ENCODE measurements at regions not wholly inside any gene's neighbourhood (a gene's known extent, or its start where the extent isn't known, plus 50 kb on each side); places are given as distances from the start of the nearest gene placed in this dataset.

DNA sequence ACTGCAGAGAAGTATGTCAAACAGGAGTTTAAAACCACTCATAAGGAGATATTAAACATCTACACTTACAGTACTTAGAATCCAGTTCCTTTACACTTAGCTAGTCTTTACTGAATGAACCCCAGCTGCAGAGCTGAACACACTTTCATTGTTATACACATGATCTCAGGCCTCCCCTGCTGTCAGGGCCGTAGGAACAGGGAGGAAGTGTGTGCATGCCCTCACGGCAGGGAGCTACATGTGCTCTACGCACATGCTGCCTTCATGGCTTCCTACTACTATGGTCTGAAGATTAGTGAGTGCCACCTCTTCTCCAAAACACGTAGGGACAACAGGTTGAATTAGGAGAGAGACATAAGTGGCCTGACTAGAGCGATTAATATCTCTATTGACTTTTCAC is 191.5 kb downstream of the SIPA1L2 start:
- 85% methylated on average over 5 of the region's 5 CpGs for WGBS
- Histone ChIP-seq H3K4me3 (no peak overlapping the region), H3K27ac (no peak overlapping the region), H3K27me3 (no peaks in the 10 kb centered on the region), H3K4me1 (peaks cover 6% of the 10 kb centered on the region), H3K36me3 (peaks cover 49% of the 10 kb centered on the region), H3K9me3 (no peaks in the 10 kb centered on the region)
- TF ChIP-seq EP300 (IDR thresholded peaks at IDR 0.05) (no peak), POLR2AphosphoS5 (IDR thresholded peaks at IDR 0.05) (no peak), POLR2A (IDR thresholded peaks at IDR 0.05) (no peak)
- TF ChIP-seq, protein P1, sequence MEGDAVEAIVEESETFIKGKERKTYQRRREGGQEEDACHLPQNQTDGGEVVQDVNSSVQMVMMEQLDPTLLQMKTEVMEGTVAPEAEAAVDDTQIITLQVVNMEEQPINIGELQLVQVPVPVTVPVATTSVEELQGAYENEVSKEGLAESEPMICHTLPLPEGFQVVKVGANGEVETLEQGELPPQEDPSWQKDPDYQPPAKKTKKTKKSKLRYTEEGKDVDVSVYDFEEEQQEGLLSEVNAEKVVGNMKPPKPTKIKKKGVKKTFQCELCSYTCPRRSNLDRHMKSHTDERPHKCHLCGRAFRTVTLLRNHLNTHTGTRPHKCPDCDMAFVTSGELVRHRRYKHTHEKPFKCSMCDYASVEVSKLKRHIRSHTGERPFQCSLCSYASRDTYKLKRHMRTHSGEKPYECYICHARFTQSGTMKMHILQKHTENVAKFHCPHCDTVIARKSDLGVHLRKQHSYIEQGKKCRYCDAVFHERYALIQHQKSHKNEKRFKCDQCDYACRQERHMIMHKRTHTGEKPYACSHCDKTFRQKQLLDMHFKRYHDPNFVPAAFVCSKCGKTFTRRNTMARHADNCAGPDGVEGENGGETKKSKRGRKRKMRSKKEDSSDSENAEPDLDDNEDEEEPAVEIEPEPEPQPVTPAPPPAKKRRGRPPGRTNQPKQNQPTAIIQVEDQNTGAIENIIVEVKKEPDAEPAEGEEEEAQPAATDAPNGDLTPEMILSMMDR (IDR thresholded peaks at IDR 0.05), result no peak
- no peak for DNase-seq (ENCODE audit: low spot score in 2 of 2)

DNA sequence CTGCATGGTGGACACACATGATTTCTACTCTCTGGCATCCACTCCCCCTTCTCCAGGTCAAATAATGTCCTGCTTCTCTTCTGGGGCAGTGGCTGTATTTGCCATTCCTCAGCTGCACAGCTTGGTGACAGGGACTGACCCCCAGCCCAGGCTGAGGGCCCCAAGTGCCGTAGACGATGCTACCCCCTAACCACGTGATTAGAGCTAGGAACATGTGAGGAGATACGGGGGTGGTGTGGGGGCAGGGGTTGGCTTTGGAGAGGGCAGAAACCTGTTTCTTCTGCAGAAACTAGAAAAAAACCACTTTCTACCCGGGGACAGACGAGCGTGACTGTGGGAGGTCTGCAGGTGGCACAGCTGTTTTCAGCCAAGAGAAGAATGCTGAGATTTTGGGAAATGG is 192.4 kb downstream of the SIPA1L2 start:
- Histone ChIP-seq H3K9me3 (no peaks in the 10 kb centered on the region), H3K27me3 (no peaks in the 10 kb centered on the region), H3K4me1 (peaks cover 6% of the 10 kb centered on the region), H3K36me3 (peaks cover 44% of the 10 kb centered on the region), H3K4me3 (no peak overlapping the region), H3K27ac (no peak overlapping the region)
- TF ChIP-seq EP300 (IDR thresholded peaks at IDR 0.05) (no peak), POLR2A (IDR thresholded peaks at IDR 0.05) (no peak), POLR2AphosphoS5 (IDR thresholded peaks at IDR 0.05) (no peak)
- TF ChIP-seq, protein P1 (IDR thresholded peaks at IDR 0.05), result no peak
- 92% methylated on average over 7 of the region's 7 CpGs for WGBS
- no peak for DNase-seq (ENCODE audit: low spot score in 2 of 2)

DNA sequence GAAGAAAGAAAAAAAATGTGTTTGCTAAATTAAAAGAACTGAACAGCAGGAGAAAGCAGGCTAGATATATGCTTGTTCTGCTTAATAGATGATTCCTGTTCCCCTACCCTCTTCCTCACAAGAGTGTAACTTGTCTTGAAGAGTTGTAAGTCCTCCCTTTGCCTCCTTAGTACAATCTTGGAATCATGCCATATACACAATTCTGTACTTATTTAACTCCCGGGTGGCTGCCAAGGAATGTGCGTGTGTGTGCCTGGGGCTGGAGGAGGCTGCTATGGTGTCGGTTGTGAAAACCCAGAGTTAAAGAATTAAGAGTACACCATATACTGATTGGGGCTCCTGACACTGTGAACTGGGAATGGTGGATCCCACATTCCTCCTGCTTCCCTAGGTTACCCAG is 194.2 kb downstream of the SIPA1L2 start:
- Histone ChIP-seq H3K27ac (no peak overlapping the region), H3K9me3 (no peaks in the 10 kb centered on the region), H3K36me3 (peaks cover 40% of the 10 kb centered on the region), H3K4me3 (no peak overlapping the region), H3K27me3 (no peaks in the 10 kb centered on the region), H3K4me1 (peaks cover 6% of the 10 kb centered on the region)
- DNase-seq (ENCODE audit: low spot score in 2 of 2), result no peak
- TF ChIP-seq POLR2AphosphoS5 (IDR thresholded peaks at IDR 0.05) (no peak), EP300 (IDR thresholded peaks at IDR 0.05) (no peak), POLR2A (IDR thresholded peaks at IDR 0.05) (no peak)
- TF ChIP-seq, protein P1 (IDR thresholded peaks at IDR 0.05), result no peak
- 12% methylated on average over 3 of the region's 3 CpGs for WGBS

DNA sequence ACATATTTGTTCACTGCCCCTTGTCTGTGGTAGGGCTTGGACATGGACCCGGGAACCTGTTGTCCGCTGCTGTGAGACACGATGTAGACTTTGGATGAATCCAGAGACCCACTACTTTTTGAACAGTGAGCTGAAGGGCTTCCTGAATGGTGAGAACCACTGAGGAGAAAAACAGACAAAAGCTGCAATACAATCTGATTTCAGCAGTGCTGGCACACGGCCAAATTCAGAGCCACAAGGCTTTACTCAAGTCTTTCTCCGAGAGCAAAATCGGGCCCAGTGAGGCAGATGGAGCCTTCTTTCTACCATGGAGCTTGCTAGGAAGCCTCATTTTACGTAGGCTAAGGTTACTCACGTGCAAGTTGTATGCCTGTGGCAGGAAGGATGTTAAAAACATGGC is 197.6 kb downstream of the SIPA1L2 start:
- no peak for DNase-seq (ENCODE audit: low spot score in 2 of 2)
- H3K27me3 ChIP-seq, result no peaks in the 10 kb centered on the region
- TF ChIP-seq, protein P1 (IDR thresholded peaks at IDR 0.05), result no peak
- no peak for TF ChIP-seq EP300 (IDR thresholded peaks at IDR 0.05)
- TF ChIP-seq POLR2AphosphoS5 (IDR thresholded peaks at IDR 0.05), result no peak
- no peak for TF ChIP-seq POLR2A (IDR thresholded peaks at IDR 0.05)
- H3K27ac ChIP-seq, result no peak overlapping the region
- no peaks in the 10 kb centered on the region for H3K9me3 ChIP-seq
- H3K4me3 ChIP-seq, result no peak overlapping the region
- WGBS, result 74% methylated on average over 8 of the region's 8 CpGs
- H3K36me3 ChIP-seq, result peaks cover 28% of the 10 kb centered on the region
- peaks cover 9% of the 10 kb centered on the region for H3K4me1 ChIP-seq

DNA sequence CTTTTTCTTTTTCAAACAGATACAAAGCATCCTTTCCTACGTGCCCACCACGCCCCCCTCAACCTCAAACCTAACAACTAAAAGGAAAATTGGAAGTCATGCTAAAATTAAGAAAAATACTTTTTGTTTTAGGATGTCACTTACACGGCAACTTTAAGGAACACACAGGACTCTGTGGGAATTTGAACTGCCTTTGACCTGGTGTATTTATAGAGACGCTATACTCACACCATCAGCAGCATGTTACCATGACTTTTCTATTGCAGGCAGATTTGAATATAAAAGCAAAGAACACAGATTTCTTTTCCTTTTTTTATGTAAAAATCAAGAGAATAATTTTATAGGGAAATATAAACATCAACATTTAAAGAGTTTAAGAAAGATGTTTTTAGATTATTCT is 198.2 kb downstream of the SIPA1L2 start:
- TF ChIP-seq EP300 (IDR thresholded peaks at IDR 0.05), result no peak
- TF ChIP-seq, protein P1 (IDR thresholded peaks at IDR 0.05), result no peak
- TF ChIP-seq POLR2A (IDR thresholded peaks at IDR 0.05), result no peak
- no peak for TF ChIP-seq POLR2AphosphoS5 (IDR thresholded peaks at IDR 0.05)

More for the DNA sequence above, 198.2 kb downstream of the SIPA1L2 start:
- H3K27ac ChIP-seq, result no peak overlapping the region
- DNase-seq (ENCODE audit: low spot score in 2 of 2), result no peak
- H3K4me3 ChIP-seq, result no peak overlapping the region
- H3K27me3 ChIP-seq, result no peaks in the 10 kb centered on the region
- peaks cover 9% of the 10 kb centered on the region for H3K4me1 ChIP-seq
- 90% methylated on average over 4 of the region's 4 CpGs for WGBS
- peaks cover 32% of the 10 kb centered on the region for H3K36me3 ChIP-seq
- H3K9me3 ChIP-seq, result no peaks in the 10 kb centered on the region
